ENCODE measurements at regions not wholly inside any gene's neighbourhood (a gene's known extent, or its start where the extent isn't known, plus 50 kb on each side); places are given as distances from the start of the nearest gene placed in this dataset.

DNA sequence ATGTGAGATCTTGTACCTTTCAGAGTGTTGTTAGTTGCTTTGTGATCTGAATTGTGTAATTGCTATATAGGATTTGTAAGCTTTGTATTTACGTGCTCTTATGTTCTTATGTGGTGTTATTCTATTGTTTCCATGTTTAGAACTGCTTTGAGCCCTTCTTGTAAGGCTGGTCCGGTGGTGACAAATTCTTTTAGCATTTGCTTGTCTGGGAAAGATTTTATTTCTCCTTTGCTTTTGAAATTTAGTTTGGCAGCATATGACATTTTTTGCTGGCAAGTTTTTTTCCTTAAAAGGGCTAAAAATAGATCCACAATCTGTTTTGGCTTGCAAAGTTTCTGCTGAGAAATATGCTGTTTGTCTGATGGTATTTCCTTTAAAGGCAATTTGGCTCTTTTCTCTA, 1089.2 kb upstream of the PCDH9 start:
- TF ChIP-seq EZH2phosphoT487 (IDR thresholded peaks at IDR 0.05; ENCODE audit: insufficient read depth, low read depth): no peak
- TF ChIP-seq EZH2 (IDR thresholded peaks at IDR 0.05; ENCODE audit: insufficient read depth, poor library complexity, severe bottlenecking): no peak

All from GM23248 (cell line).